Gastrocnemius medialis (tissue), 4 donors: ENCODE measurements at regions not wholly inside any gene's neighbourhood (a gene's known extent, or its start where the extent isn't known, plus 50 kb on each side); places are given as distances from the start of the nearest gene placed in this dataset.

ENCODE experiments used
- ATAC-seq, 2 donors: fragments of 150-250 bp; one replicate each; pipeline ENCODE4 v1.9.1; 2016
- DNase-seq, 2 donors: peaks; one replicate each; pipeline ENCODE4 v3.0.0-alpha.2; 2019
- H3K27ac ChIP-seq, 4 donors: fragments of 200-600 bp; sonication (generic); 1 replicate in 1 of 4; 2 replicates in 3 of 4; pipeline ENCODE4 v1.5.1; 2016 to 2018; ENCODE audit warnings: mild to moderate bottlenecking in 2 of 4, moderate library complexity in 1 of 4
- H3K27me3 ChIP-seq, 3 donors: fragments of 200-600 bp; sonication (generic) in 2 of 3; 1 replicate in 1 of 3; 2 replicates in 2 of 3; pipeline versions ENCODE4 v1.5.1 to v1.6.0; 2016 to 2019; ENCODE audit warnings: mild to moderate bottlenecking in 1 of 3, moderate library complexity in 1 of 3
- H3K36me3 ChIP-seq, 2 donors: fragments of 200-600 bp; sonication (generic) in 1 of 2; one replicate each; pipeline ENCODE4 v1.5.1; 2017 to 2018
- H3K4me1 ChIP-seq, 2 donors: fragments of 200-600 bp; sonication (generic) in 1 of 2; one replicate each; pipeline ENCODE4 v1.5.1; 2016 to 2017; ENCODE audit warnings: mild to moderate bottlenecking in 2 of 2
- H3K4me3 ChIP-seq, 4 donors: fragments of 200-600 bp; sonication (generic) in 3 of 4; 1 replicate in 1 of 4; 2 replicates in 3 of 4; pipeline ENCODE4 v1.5.1; 2016 to 2019; ENCODE audit warnings: mild to moderate bottlenecking in 2 of 4
- H3K9me3 ChIP-seq, 3 donors: fragments of 200-600 bp; sonication (generic) in 2 of 3; 1 replicate in 1 of 3; 2 replicates in 2 of 3; pipeline ENCODE4 v1.5.1; 2016 to 2019
- CTCF ChIP-seq, 5 experiments: fragments of 450-650 bp in 3 of 5; fragments of 200-600 bp in 2 of 5; sonication (generic) in 2 of 5; IDR thresholded peaks in 4 of 5; conservative IDR thresholded peaks in 1 of 5; 1 replicate in 4 of 5; 2 replicates in 1 of 5; pipeline ENCODE4 v1.5.1; 2016 to 2019; ENCODE audit warnings: antibody characterized with exemption in 5 of 5, mild to moderate bottlenecking in 3 of 5, moderate library complexity in 3 of 5
- POLR2A ChIP-seq, 2 donors: fragments of 450-650 bp; IDR thresholded peaks; one replicate each; pipeline ENCODE4 v1.6.1; 2017; ENCODE audit warnings: antibody characterized with exemption in 2 of 2, mild to moderate bottlenecking in 2 of 2, moderate library complexity in 2 of 2
- in situ Hi-C, 4 donors: fragments of 200-750 bp; cut with MboI; loops; one replicate each; pipeline versions ENCODE4 v1.15.0 to v1.8.0; 2017; ENCODE audit warnings: low sequenced_read_pairs in 4 of 4
- intact Hi-C: fragments of 100-400 bp; cut with DNase I; formaldehyde crosslinking; loops from one replicate; pipeline ENCODE4 v1.15.1; 2023; ENCODE audit warnings: low total_unique reads

GRCh38 chr10:64515970-64516699 is 994.9 kb downstream of the REEP3 start:
- DNase-seq (no peak), ATAC-seq (no peak)
- Histone ChIP-seq H3K36me3 (no peaks in the 10 kb centered on the region), H3K27ac (no peak overlapping the region), H3K4me1 (no peaks in the 10 kb centered on the region), H3K27me3 (no peaks in the 10 kb centered on the region), H3K9me3 (no peaks in the 10 kb centered on the region), H3K4me3 (no peak overlapping the region)
- intact Hi-C loops (no loop called here), in situ Hi-C loops (no loop called here)
- TF ChIP-seq CTCF (IDR thresholded peaks at IDR 0.05 in 4 of 5, conservative IDR thresholded peaks at IDR 0.05 in 1 of 5) (no peak), POLR2A (IDR thresholded peaks at IDR 0.05) (no peak)

DNA sequence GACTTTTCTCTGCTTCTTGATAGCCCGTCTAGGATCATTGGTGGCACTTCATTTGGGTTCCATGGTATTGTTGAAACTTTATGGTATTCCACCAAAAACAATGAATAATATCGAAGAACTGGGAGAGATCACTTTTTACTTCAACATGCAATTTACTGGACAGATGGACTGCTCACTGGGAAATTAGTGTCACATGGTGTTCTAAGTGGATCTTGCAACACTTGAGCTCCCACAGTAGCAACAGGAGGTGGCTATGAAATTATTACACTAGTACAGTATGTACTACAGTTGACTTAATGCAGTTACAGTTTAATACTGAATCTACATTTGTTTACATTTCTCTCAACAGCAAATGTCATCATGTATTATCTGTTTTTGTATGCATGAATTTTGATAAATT is 997.3 kb downstream of the REEP3 start:
- no peak for ATAC-seq
- Histone ChIP-seq H3K4me3 (no peak overlapping the region), H3K27ac (no peak overlapping the region), H3K9me3 (no peaks in the 10 kb centered on the region), H3K4me1 (no peaks in the 10 kb centered on the region), H3K27me3 (no peaks in the 10 kb centered on the region), H3K36me3 (no peaks in the 10 kb centered on the region)
- TF ChIP-seq POLR2A (IDR thresholded peaks at IDR 0.05) (no peak), CTCF (IDR thresholded peaks at IDR 0.05 in 4 of 5, conservative IDR thresholded peaks at IDR 0.05 in 1 of 5) (no peak)
- intact Hi-C loops = no loop called here
- no peak for DNase-seq
- in situ Hi-C loops = no loop called here

GRCh38 chr10:64519427-64519826 is 998.2 kb downstream of the REEP3 start:
- TF ChIP-seq POLR2A (IDR thresholded peaks at IDR 0.05) (no peak), CTCF (IDR thresholded peaks at IDR 0.05 in 4 of 5, conservative IDR thresholded peaks at IDR 0.05 in 1 of 5) (no peak)
- intact Hi-C loops = no loop called here

DNA sequence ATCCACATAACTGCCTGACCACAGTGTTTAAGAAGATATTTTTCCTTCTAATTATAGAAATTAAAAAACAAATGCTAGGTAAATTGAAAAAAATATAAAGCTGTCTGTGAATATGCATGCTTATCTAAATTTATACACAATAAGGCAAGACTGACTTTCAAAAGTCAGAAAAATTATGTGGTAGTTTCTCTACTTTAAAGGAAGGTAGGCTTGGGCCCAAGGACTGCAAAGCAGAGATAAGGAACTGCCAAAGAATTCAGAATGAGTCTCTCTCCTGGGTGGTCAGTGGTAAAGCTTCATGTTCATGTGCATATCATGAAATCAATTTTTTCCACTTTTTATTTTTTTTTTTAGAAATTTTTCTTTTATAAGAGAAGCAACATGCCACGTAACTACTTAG is 998.6 kb downstream of the REEP3 start:
- in situ Hi-C loops = no loop called here
- H3K4me3 ChIP-seq = no peak overlapping the region
- H3K27ac ChIP-seq = no peak overlapping the region
- H3K4me1 ChIP-seq = no peaks in the 10 kb centered on the region
- no peaks in the 10 kb centered on the region for H3K36me3 ChIP-seq
- ATAC-seq = no peak
- intact Hi-C loops = no loop called here
- H3K27me3 ChIP-seq = no peaks in the 10 kb centered on the region
- TF ChIP-seq POLR2A (IDR thresholded peaks at IDR 0.05) = no peak
- TF ChIP-seq CTCF (IDR thresholded peaks at IDR 0.05 in 4 of 5, conservative IDR thresholded peaks at IDR 0.05 in 1 of 5) = no peak
- no peak for DNase-seq
- no peaks in the 10 kb centered on the region for H3K9me3 ChIP-seq

More at GRCh38 chr10:64519427-64519826, 998.2 kb downstream of the REEP3 start:
- no peak for DNase-seq
- H3K4me1 ChIP-seq = no peaks in the 10 kb centered on the region
- no peak overlapping the region for H3K27ac ChIP-seq
- ATAC-seq = no peak
- no peaks in the 10 kb centered on the region for H3K36me3 ChIP-seq
- in situ Hi-C loops = no loop called here
- H3K4me3 ChIP-seq = no peak overlapping the region
- no peaks in the 10 kb centered on the region for H3K9me3 ChIP-seq
- no peaks in the 10 kb centered on the region for H3K27me3 ChIP-seq
